Neutrophil (primary cell): ENCODE measurements at regions not wholly inside any gene's neighbourhood (a gene's known extent, or its start where the extent isn't known, plus 50 kb on each side); places are given as distances from the start of the nearest gene placed in this dataset.

ENCODE experiments used
- H3K27ac ChIP-seq: fragments of 200-600 bp; sonication (generic); 2 replicates; pipeline ENCODE4 v1.5.1; 2016; ENCODE audit warnings: mild to moderate bottlenecking, moderate library complexity
- H3K27me3 ChIP-seq: fragments of 200-600 bp; sonication (generic); 2 replicates; pipeline ENCODE4 v1.6.0; 2016; ENCODE audit warnings: mild to moderate bottlenecking
- H3K36me3 ChIP-seq: fragments of 200-600 bp; sonication (generic); 2 replicates; pipeline ENCODE4 v1.5.1; 2017
- H3K4me1 ChIP-seq, 2 experiments: fragments of 200-600 bp in 1 of 2; sonication (generic) in 1 of 2; 1 replicate in 1 of 2; 2 replicates in 1 of 2; pipeline versions ENCODE4 v1.5.1 to v1.6.1; 2013 to 2016; ENCODE audit warnings: low read depth in 1 of 2, low read length in 1 of 2, mild to moderate bottlenecking in 1 of 2, moderate library complexity in 1 of 2; ENCODE audit not compliant: control insufficient read depth in 1 of 2, insufficient read depth in 1 of 2
- H3K4me3 ChIP-seq, 2 experiments: fragments of 200-600 bp in 1 of 2; sonication (generic) in 1 of 2; 1 replicate in 1 of 2; 2 replicates in 1 of 2; pipeline ENCODE4 v1.5.1; 2013 to 2016; ENCODE audit warnings: low read depth in 1 of 2, low read length in 1 of 2, mild to moderate bottlenecking in 1 of 2, moderate library complexity in 1 of 2
- H3K9me3 ChIP-seq: fragments of 200-600 bp; sonication (generic); 2 replicates; pipeline ENCODE4 v1.5.1; 2016
- TF ChIP-seq, protein P1 (sequence below): fragments of 200-600 bp; sonication (generic); IDR thresholded peaks from 2 replicates; pipeline ENCODE4 v1.5.1; 2016; ENCODE audit warnings: antibody characterized with exemption

DNA sequence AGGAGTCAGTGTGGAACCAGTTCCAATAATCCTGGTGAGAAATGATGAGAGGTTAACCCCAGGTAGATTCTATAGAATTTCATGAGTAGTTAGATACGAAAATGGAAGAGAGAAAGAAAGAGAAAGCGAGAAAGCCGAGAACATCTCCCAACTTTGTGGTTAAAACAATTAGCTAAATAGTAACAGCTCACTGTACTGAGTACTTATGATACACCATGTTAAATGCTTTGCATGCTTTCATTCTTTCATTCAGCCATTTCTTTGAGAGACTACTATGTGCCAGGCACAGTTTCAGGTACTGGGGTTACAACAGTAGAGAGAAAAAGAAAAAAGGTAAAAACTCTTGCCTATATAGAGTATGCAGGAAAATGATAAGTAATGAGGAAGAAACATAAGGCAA, 109.7 kb upstream of the SYT6 start:
- Histone ChIP-seq H3K27ac (no peak overlapping the region), H3K4me3 (no peak overlapping the region), H3K27me3 (peaks cover 67% of the 10 kb centered on the region), H3K9me3 (no peaks in the 10 kb centered on the region), H3K4me1 (no peaks in the 10 kb centered on the region), H3K36me3 (no peaks in the 10 kb centered on the region)
- TF ChIP-seq, protein P1, sequence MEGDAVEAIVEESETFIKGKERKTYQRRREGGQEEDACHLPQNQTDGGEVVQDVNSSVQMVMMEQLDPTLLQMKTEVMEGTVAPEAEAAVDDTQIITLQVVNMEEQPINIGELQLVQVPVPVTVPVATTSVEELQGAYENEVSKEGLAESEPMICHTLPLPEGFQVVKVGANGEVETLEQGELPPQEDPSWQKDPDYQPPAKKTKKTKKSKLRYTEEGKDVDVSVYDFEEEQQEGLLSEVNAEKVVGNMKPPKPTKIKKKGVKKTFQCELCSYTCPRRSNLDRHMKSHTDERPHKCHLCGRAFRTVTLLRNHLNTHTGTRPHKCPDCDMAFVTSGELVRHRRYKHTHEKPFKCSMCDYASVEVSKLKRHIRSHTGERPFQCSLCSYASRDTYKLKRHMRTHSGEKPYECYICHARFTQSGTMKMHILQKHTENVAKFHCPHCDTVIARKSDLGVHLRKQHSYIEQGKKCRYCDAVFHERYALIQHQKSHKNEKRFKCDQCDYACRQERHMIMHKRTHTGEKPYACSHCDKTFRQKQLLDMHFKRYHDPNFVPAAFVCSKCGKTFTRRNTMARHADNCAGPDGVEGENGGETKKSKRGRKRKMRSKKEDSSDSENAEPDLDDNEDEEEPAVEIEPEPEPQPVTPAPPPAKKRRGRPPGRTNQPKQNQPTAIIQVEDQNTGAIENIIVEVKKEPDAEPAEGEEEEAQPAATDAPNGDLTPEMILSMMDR: no peak

DNA sequence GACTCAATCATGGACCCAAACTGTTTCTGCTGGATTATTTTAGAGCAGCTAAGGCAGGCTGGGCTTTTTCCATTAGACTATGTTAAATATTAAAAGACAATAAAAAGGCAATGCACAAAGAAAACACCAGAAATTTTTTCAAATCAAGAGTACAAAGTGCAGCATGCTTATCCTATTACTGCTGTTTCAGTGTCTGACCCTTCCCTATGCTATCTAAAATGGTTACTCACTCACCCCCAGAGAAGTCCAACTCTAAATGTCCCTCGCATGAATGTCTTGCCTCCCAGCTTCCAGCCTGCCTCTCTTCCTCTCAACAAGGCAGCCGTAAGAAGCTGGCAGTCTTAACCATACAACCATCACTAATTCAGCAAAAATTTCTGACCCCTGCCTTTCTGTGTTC, 108.7 kb upstream of the SYT6 start:
- TF ChIP-seq, protein P1: no peak
- H3K4me1 ChIP-seq: no peaks in the 10 kb centered on the region
- no peak overlapping the region for H3K4me3 ChIP-seq
- no peaks in the 10 kb centered on the region for H3K36me3 ChIP-seq
- H3K9me3 ChIP-seq: no peaks in the 10 kb centered on the region
- H3K27me3 ChIP-seq: peaks cover 59% of the 10 kb centered on the region
- H3K27ac ChIP-seq: no peak overlapping the region

GRCh38 chr1:114260805-114261484, 107.3 kb upstream of the SYT6 start:
- TF ChIP-seq, protein P1: no peak
- H3K27me3 ChIP-seq: peaks cover 59% of the 10 kb centered on the region

GRCh38 chr1:114259511-114260160, 106.0 kb upstream of the SYT6 start:
- Histone ChIP-seq H3K36me3 (no peaks in the 10 kb centered on the region), H3K27me3 (peaks cover 53% of the 10 kb centered on the region)

More at GRCh38 chr1:114260805-114261484, 107.3 kb upstream of the SYT6 start:
- Histone ChIP-seq H3K9me3 (no peaks in the 10 kb centered on the region), H3K4me3 (no peak overlapping the region), H3K36me3 (no peaks in the 10 kb centered on the region), H3K27ac (no peak overlapping the region), H3K4me1 (no peaks in the 10 kb centered on the region)

GRCh38 chr1:114258633-114259032, 105.0 kb upstream of the SYT6 start:
- H3K4me3 ChIP-seq: no peak overlapping the region
- H3K36me3 ChIP-seq: no peaks in the 10 kb centered on the region
- H3K9me3 ChIP-seq: no peaks in the 10 kb centered on the region
- no peak overlapping the region for H3K27ac ChIP-seq
- no peaks in the 10 kb centered on the region for H3K4me1 ChIP-seq
- TF ChIP-seq, protein P1: no peak
- H3K27me3 ChIP-seq: peaks cover 46% of the 10 kb centered on the region

More at GRCh38 chr1:114259511-114260160, 106.0 kb upstream of the SYT6 start:
- TF ChIP-seq, protein P1: no peak
- no peaks in the 10 kb centered on the region for H3K4me1 ChIP-seq
- no peak overlapping the region for H3K27ac ChIP-seq
- no peaks in the 10 kb centered on the region for H3K9me3 ChIP-seq
- no peak overlapping the region for H3K4me3 ChIP-seq
